ENCODE measurements at regions not wholly inside any gene's neighbourhood (a gene's known extent, or its start where the extent isn't known, plus 50 kb on each side); places are given as distances from the start of the nearest gene placed in this dataset.

GRCh38 chr1:82597141-82597540, 796.4 kb downstream of the ADGRL2 start:
- no peak for DNase-seq (ENCODE audit: extremely low read depth, low read depth)
- TF ChIP-seq CTCF (IDR thresholded peaks at IDR 0.05; ENCODE audit: low read depth, low read length), result no peak

- TF ChIP-seq CTCF (IDR thresholded peaks at IDR 0.05; ENCODE audit: low read depth, low read length), result no peak
- DNase-seq (ENCODE audit: extremely low read depth, low read depth), result no peak
Measured at GRCh38 chr1:82593561-82593960, 792.8 kb downstream of the ADGRL2 start.

- no peak for DNase-seq (ENCODE audit: extremely low read depth, low read depth)
- no peak for TF ChIP-seq CTCF (IDR thresholded peaks at IDR 0.05; ENCODE audit: low read depth, low read length)
Measured at GRCh38 chr1:82589588-82589987, 788.9 kb downstream of the ADGRL2 start.

GRCh38 chr1:82587371-82587770, 786.6 kb downstream of the ADGRL2 start:
- TF ChIP-seq CTCF (IDR thresholded peaks at IDR 0.05; ENCODE audit: low read depth, low read length), result no peak

GRCh38 chr1:82586473-82586872, 785.7 kb downstream of the ADGRL2 start:
- DNase-seq (ENCODE audit: extremely low read depth, low read depth), result no peak

More at GRCh38 chr1:82587371-82587770, 786.6 kb downstream of the ADGRL2 start:
- no peak for DNase-seq (ENCODE audit: extremely low read depth, low read depth)

GRCh38 chr1:82582347-82582746, 781.6 kb downstream of the ADGRL2 start:
- DNase-seq (ENCODE audit: extremely low read depth, low read depth), result no peak
- no peak for TF ChIP-seq CTCF (IDR thresholded peaks at IDR 0.05; ENCODE audit: low read depth, low read length)

More at GRCh38 chr1:82586473-82586872, 785.7 kb downstream of the ADGRL2 start:
- TF ChIP-seq CTCF (IDR thresholded peaks at IDR 0.05; ENCODE audit: low read depth, low read length), result no peak

GRCh38 chr1:82578086-82578726, 777.5 kb downstream of the ADGRL2 start:
- no peak for DNase-seq (ENCODE audit: extremely low read depth, low read depth)
- TF ChIP-seq CTCF (IDR thresholded peaks at IDR 0.05; ENCODE audit: low read depth, low read length), result no peak

Data from AG09319 (cell line).